ENCODE measurements at regions not wholly inside any gene's neighbourhood (a gene's known extent, or its start where the extent isn't known, plus 50 kb on each side); places are given as distances from the start of the nearest gene placed in this dataset.
A peak's percentile ranks its signal among the peaks of the same experiment; 100 is the strongest.

DNA sequence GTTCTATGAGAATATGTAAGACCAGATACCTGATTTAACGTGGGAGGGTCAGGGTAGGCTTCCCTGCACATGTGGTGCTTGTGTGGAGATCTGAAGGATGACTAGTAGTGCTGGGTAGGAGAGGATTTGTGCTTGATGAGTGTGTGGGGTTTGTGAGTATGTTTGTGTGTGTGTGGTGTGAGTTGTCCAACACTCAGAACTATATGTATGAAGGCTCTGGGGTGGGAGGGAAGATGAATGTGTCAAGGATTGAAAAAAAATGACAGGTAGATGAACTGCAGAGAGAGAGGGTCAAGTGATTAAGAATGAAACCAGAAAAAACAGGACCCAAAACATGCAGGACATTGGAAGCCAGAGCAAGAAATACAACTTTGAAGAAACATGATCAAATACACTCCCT lies 154.6 kb upstream of the NR3C1 start:
- ATAC-seq (no peak), DNase-seq (ENCODE audit: missing footprints) (no peak)
- intact Hi-C loops (cut with DNase I) = no loop called here

DNA sequence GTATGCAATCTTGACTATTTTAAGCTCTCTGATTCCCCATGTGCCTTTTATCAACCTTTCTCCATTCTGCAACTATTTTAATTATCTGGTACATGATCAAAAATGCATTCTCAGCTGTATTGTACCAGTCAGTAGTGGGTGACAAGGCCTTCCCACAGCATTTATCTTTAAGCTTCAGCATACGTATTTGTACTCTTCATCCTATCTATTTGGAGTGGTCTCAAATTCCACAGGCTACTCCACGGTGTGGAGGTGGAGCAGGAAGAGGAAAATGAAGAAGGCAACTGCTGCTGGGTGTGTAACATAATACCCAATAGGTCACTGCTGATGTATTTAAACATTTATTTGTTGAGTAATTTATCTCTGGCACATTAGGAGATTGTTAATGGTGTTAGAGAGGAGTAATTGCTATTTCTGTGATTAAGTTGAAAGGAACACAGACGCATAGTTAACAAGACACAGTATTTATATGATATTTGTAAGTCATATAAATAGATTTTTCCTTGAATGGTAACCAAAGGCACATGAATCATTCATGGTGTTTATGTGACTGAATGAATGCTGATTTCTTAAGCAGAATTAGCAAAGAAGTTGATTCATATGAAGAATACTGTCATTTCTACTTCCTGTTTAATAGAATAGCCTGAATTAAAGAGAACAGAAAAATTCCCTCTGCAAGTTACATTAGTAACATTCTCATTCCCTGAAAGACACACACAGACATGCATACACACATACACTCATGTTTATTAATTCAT lies 153.8 kb upstream of the NR3C1 start:
- intact Hi-C loops (cut with DNase I) = no loop called here
- ATAC-seq (peak; percentile 53), DNase-seq (ENCODE audit: missing footprints) (no peak)

DNA sequence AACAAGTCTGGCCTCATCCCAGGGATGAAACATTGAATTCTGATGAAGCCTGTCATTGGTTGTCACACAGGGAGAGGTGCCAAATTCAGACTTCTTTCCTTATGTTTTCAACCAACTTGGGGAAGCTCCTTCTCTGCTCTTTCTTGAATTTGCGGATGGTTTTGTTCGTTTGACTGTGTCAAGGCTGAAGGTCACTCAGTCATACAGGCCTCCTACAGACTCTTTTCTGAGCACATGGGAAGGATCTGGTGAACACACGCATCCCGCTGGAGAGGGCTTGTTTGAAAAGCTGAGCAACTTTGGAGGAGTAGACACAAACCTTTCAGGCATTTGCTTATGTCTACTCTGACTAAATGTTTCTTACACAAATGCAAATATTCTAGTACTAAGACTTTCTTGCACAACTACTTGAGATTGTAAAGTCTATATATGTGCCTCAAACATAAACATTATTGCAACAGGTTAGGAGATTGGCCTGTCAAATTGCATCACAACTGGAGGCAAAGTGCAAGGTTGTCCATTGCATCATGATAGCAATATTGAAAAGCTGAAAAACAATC lies 151.5 kb upstream of the NR3C1 start:
- no peak for ATAC-seq

DNA sequence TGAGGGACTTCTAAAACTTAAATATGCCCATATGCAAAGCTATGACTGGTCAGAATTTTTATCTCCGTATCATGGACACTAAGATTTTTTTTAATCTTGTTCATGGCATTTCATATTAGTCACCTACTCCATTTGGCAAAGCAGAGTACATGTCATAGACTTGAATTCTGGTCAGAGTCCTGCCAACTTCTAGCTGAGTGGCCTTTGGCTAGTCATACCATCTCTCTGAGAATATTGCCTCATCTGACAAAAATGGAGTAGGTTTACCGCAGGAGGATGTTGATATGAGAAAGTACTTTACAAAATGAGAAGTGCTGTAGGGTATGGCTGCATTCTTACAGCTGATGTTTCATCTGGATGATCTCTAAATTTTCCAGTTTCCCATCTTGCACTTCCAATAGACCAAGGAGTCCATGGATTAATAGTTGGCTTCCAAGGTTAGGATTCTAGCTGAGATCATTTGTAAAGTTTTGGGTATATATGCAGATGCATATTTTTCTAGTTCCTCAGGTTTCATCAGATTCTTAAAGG lies 150.8 kb upstream of the NR3C1 start:
- ATAC-seq = no peak
- intact Hi-C loops (cut with DNase I) = no loop called here
- no peak for DNase-seq (ENCODE audit: missing footprints)

More for the DNA sequence above, 151.5 kb upstream of the NR3C1 start:
- DNase-seq (ENCODE audit: missing footprints) = no peak
- intact Hi-C loops (cut with DNase I) = no loop called here

DNA sequence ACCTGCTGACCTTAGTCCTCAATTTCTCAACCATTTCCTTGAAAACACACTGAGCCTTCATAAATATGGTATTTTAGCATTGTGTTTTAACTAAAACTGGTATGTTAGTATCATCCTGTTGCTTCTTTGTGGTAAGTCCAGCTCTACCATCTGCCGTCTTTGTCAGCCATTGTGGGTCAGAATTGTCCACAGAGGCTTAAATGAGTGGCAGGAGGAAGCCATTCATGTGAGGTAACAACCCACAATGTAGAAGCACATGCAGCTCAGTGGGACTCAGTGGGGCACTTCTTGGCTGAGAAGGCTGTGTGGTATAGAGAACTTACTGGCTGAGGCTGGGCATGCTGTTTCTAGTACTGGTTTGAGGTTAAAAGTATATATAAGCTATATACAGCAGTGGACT lies 149.2 kb upstream of the NR3C1 start:
- DNase-seq (ENCODE audit: missing footprints) (no peak), ATAC-seq (no peak)
- intact Hi-C loops (cut with DNase I) = no loop called here

DNA sequence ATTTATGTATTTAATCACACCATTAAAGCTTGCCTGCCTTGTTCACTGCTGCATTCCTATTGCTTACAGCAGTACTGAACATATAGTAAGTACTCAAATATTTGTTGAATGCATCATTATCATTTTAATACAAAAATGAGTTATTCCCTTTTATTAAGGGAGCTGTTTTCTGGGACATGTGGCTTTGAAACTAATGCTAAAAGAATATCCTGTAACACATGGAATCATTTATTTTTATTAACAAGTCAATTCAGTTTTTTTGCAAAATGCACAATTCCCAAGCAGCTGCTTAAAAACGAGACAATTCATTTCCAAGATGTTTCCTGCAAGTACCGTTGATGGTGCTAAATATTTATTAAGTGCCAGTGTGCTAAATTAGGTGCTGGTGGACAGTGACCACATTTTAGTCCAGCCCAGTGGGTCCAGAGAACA lies 148.3 kb upstream of the NR3C1 start:
- DNase-seq (ENCODE audit: missing footprints) (no peak), ATAC-seq (no peak)
- intact Hi-C loops (cut with DNase I) = no loop called here

DNA sequence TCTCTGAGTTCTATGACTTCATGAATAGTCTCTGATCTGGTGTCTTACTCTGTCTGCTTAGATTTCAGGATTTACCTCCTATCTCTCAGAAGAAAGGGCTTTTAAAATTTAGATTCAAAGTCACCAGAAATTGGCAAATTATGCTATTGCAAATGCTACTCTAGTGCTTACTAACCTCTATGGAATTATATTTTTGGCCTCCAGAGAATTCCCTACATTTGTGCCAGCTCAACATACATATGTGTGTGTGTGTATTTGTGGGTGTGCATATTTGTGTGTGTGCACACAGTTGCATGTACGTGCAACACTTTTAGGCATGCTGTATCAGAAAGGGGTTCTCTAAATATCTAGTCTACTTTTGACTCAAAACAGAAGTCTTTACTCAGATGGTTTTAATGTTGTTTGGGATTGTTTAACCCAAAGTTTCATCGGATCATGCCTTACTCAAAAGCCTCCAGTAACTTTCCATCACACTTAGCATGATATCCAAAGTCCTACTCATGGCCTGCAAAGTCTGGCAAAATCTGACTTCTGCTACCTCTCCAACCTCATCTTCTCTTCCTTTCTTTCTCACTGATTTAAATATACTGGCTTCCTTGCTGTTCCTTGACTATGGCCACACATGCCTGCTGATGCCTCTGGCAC lies 147.6 kb upstream of the NR3C1 start:
- intact Hi-C loops (cut with DNase I) = no loop called here
- DNase-seq (ENCODE audit: missing footprints) = no peak
- no peak for ATAC-seq

DNA sequence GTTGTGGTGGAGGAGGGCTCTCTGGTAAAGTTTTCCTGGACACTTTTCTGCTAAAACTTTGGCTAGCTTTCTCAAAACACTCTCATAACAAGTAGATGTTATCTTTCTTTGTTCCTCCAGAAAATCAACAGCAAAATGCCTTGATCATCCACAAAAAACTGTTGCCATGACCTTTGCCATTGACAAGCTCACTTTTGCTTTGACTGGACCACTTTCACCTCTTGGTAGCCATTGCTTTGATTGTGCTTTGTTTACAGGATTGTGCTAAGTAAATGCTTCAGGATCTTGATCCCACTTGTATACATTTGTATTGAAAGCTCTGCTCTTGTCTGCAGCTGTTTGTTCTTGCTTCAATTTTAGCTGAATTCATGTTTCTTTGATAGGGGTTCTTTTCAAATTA lies 143.9 kb upstream of the NR3C1 start:
- no peak for DNase-seq (ENCODE audit: missing footprints)
- ATAC-seq = no peak
- intact Hi-C loops (cut with DNase I) = no loop called here

DNA sequence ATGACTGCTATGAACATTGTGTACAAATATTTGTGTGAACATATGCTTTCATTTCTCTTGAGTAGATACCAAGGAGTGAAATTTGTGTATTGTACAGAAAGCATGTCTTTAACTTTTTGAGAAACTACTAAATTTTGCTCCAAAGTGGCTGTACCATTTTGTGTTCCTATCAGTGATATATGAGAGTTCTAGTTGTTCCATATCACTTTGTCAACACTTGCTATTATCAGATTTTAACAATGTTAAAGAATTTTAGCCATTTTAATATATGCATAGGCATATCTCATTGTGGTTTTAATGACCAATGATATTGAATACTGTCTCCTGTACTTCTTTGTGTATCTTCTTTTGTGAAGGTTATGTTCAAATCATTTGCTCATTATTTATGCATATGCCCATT lies 142.9 kb upstream of the NR3C1 start:
- intact Hi-C loops (cut with DNase I) = no loop called here
- no peak for ATAC-seq

DNA sequence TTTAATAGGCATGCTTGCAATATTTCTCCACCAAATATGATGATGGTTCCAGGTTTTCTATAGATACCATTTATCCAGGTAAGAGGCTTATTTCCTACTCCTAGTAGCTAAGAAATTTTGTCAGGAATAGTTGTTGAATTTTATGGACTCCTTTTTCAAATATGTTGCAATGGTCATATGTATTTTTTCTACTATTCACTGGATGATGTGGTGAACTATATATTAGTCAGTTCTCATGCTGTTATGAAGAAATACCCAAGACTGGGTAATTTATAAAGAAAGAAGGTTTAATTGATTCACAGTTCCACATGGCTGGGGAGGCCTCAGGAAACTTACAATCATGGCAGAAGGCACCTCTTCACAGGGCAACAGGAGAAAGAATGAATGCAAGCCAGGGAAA lies 141.1 kb upstream of the NR3C1 start:
- ATAC-seq = no peak
- no peak for DNase-seq (ENCODE audit: missing footprints)
- intact Hi-C loops (cut with DNase I) = no loop called here

More for the DNA sequence above, 142.9 kb upstream of the NR3C1 start:
- no peak for DNase-seq (ENCODE audit: missing footprints)

DNA sequence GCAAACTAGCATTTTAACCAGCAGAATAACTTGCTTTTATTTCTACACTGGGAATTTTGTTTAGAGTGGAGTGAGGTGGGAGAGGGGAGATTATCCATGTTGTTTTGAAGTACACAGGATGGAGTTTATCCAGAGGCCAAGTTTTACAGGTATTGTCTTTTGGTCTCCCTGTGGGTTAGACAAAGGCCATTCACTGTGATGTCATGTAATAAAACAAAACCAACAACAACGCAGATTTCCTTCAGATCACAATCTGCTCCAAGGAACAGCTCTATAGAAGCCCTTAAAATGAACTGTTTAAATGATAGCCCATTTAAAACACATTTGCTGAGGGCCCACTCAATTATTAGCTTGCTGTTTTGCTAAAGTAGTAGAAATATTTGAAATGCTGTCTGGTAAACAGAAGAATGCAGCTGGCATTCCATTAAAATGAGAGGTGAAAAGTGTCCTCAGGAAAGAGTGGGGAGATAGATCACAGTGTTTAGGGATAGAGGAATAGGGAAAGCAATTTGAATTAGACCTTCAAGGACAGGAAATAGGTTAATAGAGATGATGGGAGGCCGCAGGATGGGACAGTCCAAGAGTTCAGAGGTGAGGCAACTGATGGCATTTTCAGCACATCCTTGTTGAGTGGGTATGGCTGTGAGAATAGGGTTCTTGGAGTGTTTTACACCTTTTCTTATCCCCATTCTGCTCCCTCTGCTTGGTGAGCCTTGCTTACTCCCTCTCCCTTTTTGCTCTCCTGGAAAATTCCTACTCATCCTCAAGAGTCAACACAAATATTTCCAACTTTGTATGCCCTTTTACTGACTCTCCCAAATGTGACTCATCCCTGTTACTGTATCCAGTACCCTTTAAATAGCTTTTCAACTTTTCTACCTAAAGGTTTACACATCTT lies 140.1 kb upstream of the NR3C1 start:
- intact Hi-C loops (cut with DNase I) = no loop called here
- no peak for DNase-seq (ENCODE audit: missing footprints)
- ATAC-seq = no peak

DNA sequence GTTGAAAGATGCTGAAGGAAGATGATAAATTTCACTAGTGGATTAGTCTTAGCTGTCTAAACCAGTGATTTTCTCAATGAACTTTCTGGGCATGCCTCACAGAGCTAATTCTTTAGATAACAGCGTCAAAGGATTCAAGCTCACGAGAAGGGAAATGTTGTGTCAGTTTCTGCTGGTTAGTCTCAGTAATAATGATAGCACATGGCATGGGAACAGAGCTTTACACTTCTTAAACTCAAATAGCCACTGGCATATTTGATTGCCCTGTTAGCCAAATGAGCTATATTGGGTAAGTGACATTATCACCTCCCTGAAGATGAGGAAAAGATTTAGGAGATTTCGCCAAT lies 139.3 kb upstream of the NR3C1 start:
- ATAC-seq (no peak), DNase-seq (ENCODE audit: missing footprints) (no peak)
- intact Hi-C loops (cut with DNase I) = no loop called here

DNA sequence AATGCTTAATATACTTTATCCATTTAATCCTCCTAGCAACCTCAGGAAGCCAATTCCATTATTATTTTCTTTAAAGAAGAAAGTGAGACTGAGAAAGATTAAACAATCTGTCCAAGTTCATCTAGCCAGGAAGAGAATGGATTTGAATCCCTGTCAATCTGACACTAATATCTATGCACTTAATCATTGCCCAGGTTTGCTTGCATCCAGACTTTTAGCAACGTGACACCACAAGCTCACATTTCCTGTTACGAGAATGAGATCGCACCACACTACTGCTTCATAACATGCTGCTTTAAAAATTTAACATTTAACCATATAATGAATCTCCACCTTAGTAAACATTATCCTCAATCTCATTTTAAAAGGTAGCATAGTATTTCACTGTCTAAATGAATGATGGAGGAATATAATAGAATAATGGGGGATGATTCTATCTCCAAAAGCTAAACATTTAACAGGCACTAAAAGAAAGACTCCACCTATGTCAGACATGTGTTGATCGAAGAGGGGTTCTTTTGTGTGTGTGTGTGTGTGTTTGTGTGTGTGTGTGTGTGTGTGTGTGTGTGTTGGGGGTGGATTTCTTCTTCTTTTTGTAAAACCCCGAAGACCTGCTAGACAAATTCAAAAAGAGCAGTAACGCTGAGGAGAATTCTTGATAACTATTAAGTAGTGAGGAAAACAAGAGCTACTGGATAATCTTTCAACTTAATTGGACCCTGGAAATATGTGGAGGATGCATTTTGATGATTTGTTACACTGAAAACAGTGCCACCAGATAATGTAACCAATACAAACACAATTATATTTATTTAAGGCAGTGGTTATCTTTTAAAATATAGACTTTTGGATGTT lies 138.7 kb upstream of the NR3C1 start:
- DNase-seq (ENCODE audit: missing footprints) (no peak), ATAC-seq (no peak)
- intact Hi-C loops (cut with DNase I) = no loop called here

DNA sequence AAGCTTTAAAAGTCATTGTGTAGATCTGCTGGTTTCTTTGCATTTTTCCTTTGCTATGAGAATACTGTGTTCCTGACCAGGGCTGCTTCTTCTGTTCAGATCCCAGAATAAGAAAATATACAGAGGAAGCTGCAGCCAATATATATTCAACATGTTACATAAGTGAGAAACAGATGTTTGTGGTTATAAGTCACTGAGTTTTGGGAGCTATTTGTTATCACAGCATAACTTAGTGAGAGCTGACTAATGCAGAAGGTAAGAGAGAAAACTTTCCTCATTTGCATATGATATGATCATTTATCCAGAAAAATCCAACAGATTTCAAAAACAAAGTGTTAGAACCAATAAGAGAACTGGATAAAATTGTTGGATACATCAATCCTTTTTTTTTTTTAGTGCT lies 136.3 kb upstream of the NR3C1 start:
- no peak for DNase-seq (ENCODE audit: missing footprints)
- ATAC-seq = no peak
- intact Hi-C loops (cut with DNase I) = no loop called here

DNA sequence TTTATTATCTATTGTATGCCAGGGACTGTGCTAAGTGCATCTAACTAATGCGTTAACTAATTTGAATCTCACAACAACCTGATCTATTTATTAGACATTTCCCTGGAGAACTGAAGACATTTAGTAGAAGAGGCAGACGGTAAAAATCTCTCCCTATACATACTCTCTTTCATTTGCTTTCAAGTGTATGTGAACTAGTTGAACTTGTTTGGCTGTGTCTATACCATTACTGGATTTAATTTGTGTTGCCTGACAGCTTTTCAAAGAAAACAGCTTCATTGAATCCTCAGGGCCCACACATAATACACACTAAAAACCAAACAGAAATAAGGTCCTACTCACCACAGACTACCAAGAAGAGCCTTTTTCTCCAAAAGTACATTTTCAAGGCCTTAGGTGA lies 133.6 kb upstream of the NR3C1 start:
- intact Hi-C loops (cut with DNase I) = no loop called here
- DNase-seq (ENCODE audit: missing footprints) = no peak
- no peak for ATAC-seq

DNA sequence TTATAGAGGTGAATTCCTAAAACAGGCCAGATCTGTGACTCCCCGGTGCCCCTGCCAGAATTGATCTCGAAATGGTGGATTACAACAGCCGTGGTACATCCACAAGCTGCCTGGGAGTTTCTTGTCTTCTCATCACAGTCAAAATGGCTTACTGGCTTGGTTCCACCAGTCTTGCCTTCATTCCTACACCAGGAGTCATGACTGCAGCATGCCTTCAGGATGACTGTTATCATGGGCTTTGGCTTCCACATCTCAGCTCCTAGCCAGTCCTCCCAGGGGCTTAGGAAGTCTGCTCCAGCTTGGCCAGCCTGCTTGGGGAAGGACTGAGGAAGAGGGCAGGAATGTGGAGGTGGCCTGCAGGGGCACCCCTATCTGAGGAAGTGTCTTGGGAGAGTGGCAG lies 132.9 kb upstream of the NR3C1 start:
- intact Hi-C loops (cut with DNase I) = no loop called here
- DNase-seq (ENCODE audit: missing footprints) = no peak
- no peak for ATAC-seq

DNA sequence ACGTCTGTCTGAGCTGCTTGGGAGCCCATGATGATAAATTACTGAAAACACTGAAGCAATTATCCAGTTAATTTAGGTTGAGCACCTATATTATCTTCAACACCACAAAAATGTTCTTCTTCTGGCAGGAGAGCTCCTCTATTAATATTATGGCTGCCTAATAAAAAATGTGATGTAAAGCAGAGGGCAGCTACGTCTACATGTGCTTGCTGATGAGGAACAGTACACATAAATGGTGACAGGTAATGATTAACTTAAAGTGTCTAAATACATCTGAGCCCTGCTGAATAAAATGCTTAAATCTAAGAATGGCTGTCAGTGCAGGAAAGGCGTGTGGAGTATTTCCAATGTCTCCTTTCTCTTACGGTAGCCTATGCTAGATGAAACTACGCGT lies 131.3 kb upstream of the NR3C1 start:
- DNase-seq (ENCODE audit: missing footprints) (no peak), ATAC-seq (peak; percentile 20)
- intact Hi-C loops (cut with DNase I) = no loop called here

DNA sequence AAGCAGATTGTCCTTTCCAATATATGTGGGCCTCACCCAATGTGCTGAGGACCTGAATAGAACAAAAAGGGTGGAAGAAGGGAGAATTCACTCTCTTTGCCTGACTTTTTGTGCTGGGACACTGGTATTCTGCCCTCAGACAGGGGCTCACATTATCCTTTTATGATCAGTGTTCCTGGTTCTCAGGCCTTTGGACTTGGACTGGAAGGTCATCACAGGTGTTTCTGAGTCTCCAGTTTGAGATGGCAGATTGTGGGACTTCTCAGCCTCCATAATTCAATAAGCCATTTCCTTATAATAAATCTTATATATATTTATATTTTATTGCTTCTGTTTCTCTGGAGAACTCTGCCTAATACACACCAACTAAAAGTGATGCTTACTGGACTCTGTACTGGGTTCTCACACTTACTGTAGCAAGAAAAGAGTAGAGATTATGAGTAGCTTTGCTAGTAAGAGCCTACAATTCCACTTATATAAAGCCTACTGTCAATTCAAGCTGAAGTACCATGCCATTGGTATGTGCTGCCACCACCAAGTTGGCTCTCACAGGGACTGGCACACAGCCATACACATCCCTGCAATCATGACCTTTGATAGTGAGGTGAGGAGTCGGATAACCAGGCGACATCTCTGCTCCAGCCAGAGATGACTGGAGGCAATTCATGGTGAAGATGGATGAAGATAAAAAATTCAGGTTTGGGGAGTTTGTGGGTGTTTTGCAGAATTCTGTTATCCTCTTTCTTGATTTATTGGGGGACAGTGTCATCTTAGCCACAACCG lies 130.7 kb upstream of the NR3C1 start:
- intact Hi-C loops (cut with DNase I) = no loop called here
- no peak for DNase-seq (ENCODE audit: missing footprints)
- ATAC-seq = peak; percentile 70
